HCT116 (cell line): ENCODE measurements at regions not wholly inside any gene's neighbourhood (a gene's known extent, or its start where the extent isn't known, plus 50 kb on each side); places are given as distances from the start of the nearest gene placed in this dataset.

Experiments used
- ATAC-seq: fragments of 200-7000 bp; cut with Tn5 transposase; 2 replicates; pipeline ENCODE4 v1.9.1; 2020; ENCODE audit warnings: mild to moderate bottlenecking, moderate library complexity
- BruUV-seq: library from RNA; stranded (reverse); fragments of 400-500 nt; replicated peaks from 2 replicates; lab custom pipeline; 2021; lab: Mats Ljungman, UMichigan
- CTCF ChIA-PET: fragments of 300-600 bp; sonication (Branson Sonifier 250); formaldehyde crosslinking; loops from one replicate; lab custom pipeline; 2021; ENCODE audit warnings: antibody characterized with exemption; lab: Charles Lee
- POLR2A ChIA-PET: fragments of 300-600, 350-600 bp; sonication (Branson Sonifier 250); formaldehyde crosslinking; loops from one replicate; lab custom pipeline; 2021; ENCODE audit warnings: antibody characterized with exemption; lab: Charles Lee
- RAD21 ChIA-PET, 2 experiments: fragments of 300-600 bp; sonication (Branson Sonifier 250); formaldehyde crosslinking; loops; one replicate each; lab custom pipeline; 2023; ENCODE audit warnings: low total read pairs in 2 of 2; ENCODE audit not compliant: uncharacterized antibody in 2 of 2, unreplicated experiment in 2 of 2, low non-redundant PET in 1 of 2; lab: Charles Lee
- DNase-seq: peaks from one replicate; pipeline ENCODE4 v3.0.0-alpha.2; 2010; ENCODE audit warnings: low read depth, low spot score
- H2AFZ ChIP-seq: fragments of 200-600 bp; shearing (Covaris generic), sonication (generic); 2 replicates; pipeline ENCODE4 v1.6.1; 2017; ENCODE audit warnings: low read depth, mixed run types, mixed read lengths, antibody characterized with exemption, low read length; ENCODE audit not compliant: poor library complexity, severe bottlenecking
- H3K27ac ChIP-seq: 2 replicates; pipeline ENCODE4 v1.5.1; 2012; ENCODE audit warnings: low read depth, low read length
- H3K27me3 ChIP-seq: fragments of 200-600 bp; sonication (generic); 2 replicates; pipeline ENCODE4 v1.6.1; 2016; ENCODE audit warnings: mixed run types, low read length, mixed read lengths; ENCODE audit not compliant: insufficient read depth
- H3K36me3 ChIP-seq, 2 experiments: fragments of 200-500 bp in 1 of 2; fragments of 200-600 bp in 1 of 2; sonication (Bioruptor generic) in 1 of 2; sonication (generic) in 1 of 2; 2 replicates each; pipeline versions ENCODE4 v1.5.1 to v1.6.1; 2014 to 2016; ENCODE audit warnings: low read length in 2 of 2, inconsistent platforms in 1 of 2, mixed read lengths in 1 of 2, mixed run types in 1 of 2; ENCODE audit not compliant: insufficient read depth in 2 of 2, control insufficient read depth in 1 of 2
- H3K4me1 ChIP-seq, 2 experiments: fragments of 200-600 bp in 1 of 2; sonication (generic) in 1 of 2; 2 replicates each; pipeline versions ENCODE4 v1.5.1 to v1.6.1; 2012 to 2017; ENCODE audit warnings: low read length in 2 of 2, inconsistent platforms in 1 of 2, mild to moderate bottlenecking in 1 of 2, mixed read lengths in 1 of 2, mixed run types in 1 of 2, moderate library complexity in 1 of 2; ENCODE audit not compliant: insufficient read depth in 2 of 2, control insufficient read depth in 1 of 2
- H3K4me2 ChIP-seq: fragments of 200-600 bp; sonication (generic); 2 replicates; pipeline ENCODE4 v1.6.1; 2017; ENCODE audit warnings: mixed run types, low read length, mixed read lengths
- H3K4me3 ChIP-seq, 2 experiments: fragments of 200-600 bp in 1 of 2; sonication (generic) in 1 of 2; replicated peaks in 1 of 2; 2 replicates each; pipeline ENCODE4 v1.5.1; 2011 to 2016; ENCODE audit warnings: low read length in 2 of 2, control low read depth in 1 of 2, low read depth in 1 of 2, mild to moderate bottlenecking in 1 of 2, mixed read lengths in 1 of 2, mixed run types in 1 of 2
- H3K79me2 ChIP-seq: fragments of 200-600 bp; sonication (generic); 2 replicates; pipeline ENCODE4 v1.6.1; 2017; ENCODE audit warnings: mild to moderate bottlenecking, mixed run types, low read length, moderate library complexity, mixed read lengths; ENCODE audit not compliant: insufficient read depth
- H3K9ac ChIP-seq: fragments of 200-600 bp; sonication (generic); 2 replicates; pipeline ENCODE4 v1.6.1; 2016; ENCODE audit warnings: low read length, mixed read lengths
- H3K9me2 ChIP-seq: fragments of 200-600 bp; sonication (generic), shearing (Covaris generic); 2 replicates; pipeline ENCODE4 v1.6.1; 2017; ENCODE audit warnings: mixed run types, mild to moderate bottlenecking, moderate library complexity; ENCODE audit not compliant: insufficient read depth
- H3K9me3 ChIP-seq, 2 experiments: fragments of 200-500 bp in 1 of 2; fragments of 200-600 bp in 1 of 2; sonication (Bioruptor generic) in 1 of 2; sonication (generic) in 1 of 2; 2 replicates each; pipeline ENCODE4 v1.6.1; 2014 to 2017; ENCODE audit warnings: low read length in 2 of 2, mixed read lengths in 2 of 2, inconsistent platforms in 1 of 2, low read depth in 1 of 2, mild to moderate bottlenecking in 1 of 2, mixed run types in 1 of 2, moderate library complexity in 1 of 2; ENCODE audit not compliant: control insufficient read depth in 1 of 2, insufficient read depth in 1 of 2
- H4K20me1 ChIP-seq: fragments of 200-600 bp; sonication (generic), shearing (Covaris generic); 2 replicates; pipeline ENCODE4 v1.6.1; 2017; ENCODE audit warnings: mixed run types, mild to moderate bottlenecking, moderate library complexity; ENCODE audit not compliant: insufficient read depth
- CBX3 ChIP-seq: IDR thresholded peaks from 2 replicates; pipeline ENCODE4 v1.6.1; 2012; ENCODE audit warnings: low read depth
- EGR1 ChIP-seq: IDR thresholded peaks from 2 replicates; pipeline ENCODE4 v1.6.1; 2012; ENCODE audit warnings: low read depth
- ELF1 ChIP-seq: IDR thresholded peaks from 2 replicates; pipeline ENCODE4 v1.6.1; 2012; ENCODE audit warnings: low read depth, borderline replicate concordance
- EZH2 ChIP-seq: fragments of 200-600 bp; sonication (generic); IDR thresholded peaks from 2 replicates; pipeline ENCODE4 v1.6.1; 2017; ENCODE audit warnings: antibody characterized with exemption, mixed run types
- EZH2phosphoT487 ChIP-seq: fragments of 200-600 bp; IDR thresholded peaks from 2 replicates; pipeline ENCODE4 v1.6.1; 2018; ENCODE audit warnings: antibody characterized with exemption, borderline replicate concordance
- FOSL1 ChIP-seq: IDR thresholded peaks from 2 replicates; pipeline ENCODE4 v1.6.1; 2012; ENCODE audit warnings: low read depth
- JUND ChIP-seq: IDR thresholded peaks from 2 replicates; pipeline ENCODE4 v1.6.1; 2012
- POLR2A ChIP-seq: IDR thresholded peaks from 2 replicates; pipeline ENCODE4 v1.7.0; 2011; ENCODE audit warnings: borderline replicate concordance; ENCODE audit not compliant: insufficient read depth, insufficient read length; ENCODE audit errors: extremely low read depth
- POLR2AphosphoS5 ChIP-seq: IDR thresholded peaks from 2 replicates; pipeline ENCODE4 v1.6.1; 2011; ENCODE audit warnings: mild to moderate bottlenecking, low read depth, low read length, moderate library complexity
- SIN3A ChIP-seq: IDR thresholded peaks from 2 replicates; pipeline ENCODE4 v1.6.1; 2012; ENCODE audit warnings: low read depth
- SP1 ChIP-seq: IDR thresholded peaks from 2 replicates; pipeline ENCODE4 v1.6.1; 2012; ENCODE audit warnings: low read depth
- SRF ChIP-seq: IDR thresholded peaks from 2 replicates; pipeline ENCODE4 v1.6.1; 2012; ENCODE audit warnings: low read depth
- YY1 ChIP-seq: IDR thresholded peaks from 2 replicates; pipeline ENCODE4 v1.6.1; 2011; ENCODE audit warnings: low read length, low read depth, moderate library complexity, mild to moderate bottlenecking; ENCODE audit not compliant: insufficient replicate concordance; ENCODE audit errors: extremely low read depth
- ZFX ChIP-seq: fragments of 450-650 bp; IDR thresholded peaks from 2 replicates; pipeline ENCODE4 v1.6.1; 2017
- intact Hi-C: fragments of 100-400 bp; cut with micrococcal nuclease; formaldehyde crosslinking; loops from 2 replicates; pipeline ENCODE4 v1.10.0; 2022
- TF ChIP-seq, protein P1 (sequence below): IDR thresholded peaks from 2 replicates; pipeline ENCODE4 v1.6.1; 2012; ENCODE audit warnings: low read depth
- TF ChIP-seq, protein P2 (sequence below): IDR thresholded peaks from 2 replicates; pipeline ENCODE4 v1.6.1; 2012
- TF ChIP-seq, protein P3 (sequence below): IDR thresholded peaks from 2 replicates; pipeline ENCODE4 v1.6.1; 2011; ENCODE audit warnings: mild to moderate bottlenecking, low read length, moderate library complexity; ENCODE audit not compliant: insufficient replicate concordance; ENCODE audit errors: extremely low read depth

GRCh38 chr6:144423167-144423566 lies 138.0 kb downstream of the UTRN start:
- no TSS peak for BruUV-seq

More at GRCh38 chr6:144423167-144423566, 138.0 kb downstream of the UTRN start:
- no peaks in the 10 kb centered on the region for H3K36me3 ChIP-seq
- no peak for TF ChIP-seq ZFX
- TF ChIP-seq SRF = no peak
- TF ChIP-seq SIN3A = no peak
- no peak for TF ChIP-seq CBX3
- no peak for TF ChIP-seq ELF1
- TF ChIP-seq YY1 = no peak
- TF ChIP-seq EGR1 = no peak
- TF ChIP-seq JUND = no peak
- no peak for TF ChIP-seq FOSL1
- TF ChIP-seq, protein P1, sequence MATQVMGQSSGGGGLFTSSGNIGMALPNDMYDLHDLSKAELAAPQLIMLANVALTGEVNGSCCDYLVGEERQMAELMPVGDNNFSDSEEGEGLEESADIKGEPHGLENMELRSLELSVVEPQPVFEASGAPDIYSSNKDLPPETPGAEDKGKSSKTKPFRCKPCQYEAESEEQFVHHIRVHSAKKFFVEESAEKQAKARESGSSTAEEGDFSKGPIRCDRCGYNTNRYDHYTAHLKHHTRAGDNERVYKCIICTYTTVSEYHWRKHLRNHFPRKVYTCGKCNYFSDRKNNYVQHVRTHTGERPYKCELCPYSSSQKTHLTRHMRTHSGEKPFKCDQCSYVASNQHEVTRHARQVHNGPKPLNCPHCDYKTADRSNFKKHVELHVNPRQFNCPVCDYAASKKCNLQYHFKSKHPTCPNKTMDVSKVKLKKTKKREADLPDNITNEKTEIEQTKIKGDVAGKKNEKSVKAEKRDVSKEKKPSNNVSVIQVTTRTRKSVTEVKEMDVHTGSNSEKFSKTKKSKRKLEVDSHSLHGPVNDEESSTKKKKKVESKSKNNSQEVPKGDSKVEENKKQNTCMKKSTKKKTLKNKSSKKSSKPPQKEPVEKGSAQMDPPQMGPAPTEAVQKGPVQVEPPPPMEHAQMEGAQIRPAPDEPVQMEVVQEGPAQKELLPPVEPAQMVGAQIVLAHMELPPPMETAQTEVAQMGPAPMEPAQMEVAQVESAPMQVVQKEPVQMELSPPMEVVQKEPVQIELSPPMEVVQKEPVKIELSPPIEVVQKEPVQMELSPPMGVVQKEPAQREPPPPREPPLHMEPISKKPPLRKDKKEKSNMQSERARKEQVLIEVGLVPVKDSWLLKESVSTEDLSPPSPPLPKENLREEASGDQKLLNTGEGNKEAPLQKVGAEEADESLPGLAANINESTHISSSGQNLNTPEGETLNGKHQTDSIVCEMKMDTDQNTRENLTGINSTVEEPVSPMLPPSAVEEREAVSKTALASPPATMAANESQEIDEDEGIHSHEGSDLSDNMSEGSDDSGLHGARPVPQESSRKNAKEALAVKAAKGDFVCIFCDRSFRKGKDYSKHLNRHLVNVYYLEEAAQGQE = no peak
- TF ChIP-seq EZH2phosphoT487 = no peak
- TF ChIP-seq, protein P2, sequence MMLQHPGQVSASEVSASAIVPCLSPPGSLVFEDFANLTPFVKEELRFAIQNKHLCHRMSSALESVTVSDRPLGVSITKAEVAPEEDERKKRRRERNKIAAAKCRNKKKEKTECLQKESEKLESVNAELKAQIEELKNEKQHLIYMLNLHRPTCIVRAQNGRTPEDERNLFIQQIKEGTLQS = no peak
- no peak for TF ChIP-seq POLR2A
- no peak for TF ChIP-seq SP1
- TF ChIP-seq, protein P3, sequence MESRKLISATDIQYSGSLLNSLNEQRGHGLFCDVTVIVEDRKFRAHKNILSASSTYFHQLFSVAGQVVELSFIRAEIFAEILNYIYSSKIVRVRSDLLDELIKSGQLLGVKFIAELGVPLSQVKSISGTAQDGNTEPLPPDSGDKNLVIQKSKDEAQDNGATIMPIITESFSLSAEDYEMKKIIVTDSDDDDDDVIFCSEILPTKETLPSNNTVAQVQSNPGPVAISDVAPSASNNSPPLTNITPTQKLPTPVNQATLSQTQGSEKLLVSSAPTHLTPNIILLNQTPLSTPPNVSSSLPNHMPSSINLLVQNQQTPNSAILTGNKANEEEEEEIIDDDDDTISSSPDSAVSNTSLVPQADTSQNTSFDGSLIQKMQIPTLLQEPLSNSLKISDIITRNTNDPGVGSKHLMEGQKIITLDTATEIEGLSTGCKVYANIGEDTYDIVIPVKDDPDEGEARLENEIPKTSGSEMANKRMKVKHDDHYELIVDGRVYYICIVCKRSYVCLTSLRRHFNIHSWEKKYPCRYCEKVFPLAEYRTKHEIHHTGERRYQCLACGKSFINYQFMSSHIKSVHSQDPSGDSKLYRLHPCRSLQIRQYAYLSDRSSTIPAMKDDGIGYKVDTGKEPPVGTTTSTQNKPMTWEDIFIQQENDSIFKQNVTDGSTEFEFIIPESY = no peak
- no peak for TF ChIP-seq POLR2AphosphoS5
- TF ChIP-seq EZH2 = no peak
- H3K4me2 ChIP-seq = no peak overlapping the region
- POLR2A ChIA-PET = no interaction called here
- H3K27me3 ChIP-seq = no peaks in the 10 kb centered on the region
- H4K20me1 ChIP-seq = no peaks in the 10 kb centered on the region
- intact Hi-C loops = no loop called here
- ATAC-seq (no peak), DNase-seq (no peak)
- RAD21 ChIA-PET = no interaction called here
- CTCF ChIA-PET = no interaction called here
- H3K79me2 ChIP-seq = no peaks in the 10 kb centered on the region
- no peak overlapping the region for H3K4me3 ChIP-seq
- no peaks in the 10 kb centered on the region for H3K4me1 ChIP-seq
- no peaks in the 10 kb centered on the region for H3K9me2 ChIP-seq
- no peak overlapping the region for H3K27ac ChIP-seq
- no peak overlapping the region for H2AFZ ChIP-seq
- no peaks in the 10 kb centered on the region for H3K9me3 ChIP-seq
- H3K9ac ChIP-seq = no peak overlapping the region
